Ishikawa (cell line): ENCODE measurements at regions not wholly inside any gene's neighbourhood (a gene's known extent, or its start where the extent isn't known, plus 50 kb on each side); places are given as distances from the start of the nearest gene placed in this dataset.

Experiments used
- CEBPB ChIP-seq: IDR thresholded peaks from 2 replicates; pipeline ENCODE4 v1.6.1; 2012
- CREB1 ChIP-seq: IDR thresholded peaks from 2 replicates; pipeline ENCODE4 v1.6.1; 2012; ENCODE audit warnings: low read depth
- EGR1 ChIP-seq: IDR thresholded peaks from 2 replicates; pipeline ENCODE4 v1.6.1; 2012
- EP300 ChIP-seq: IDR thresholded peaks from 2 replicates; pipeline ENCODE4 v1.6.1; 2012; ENCODE audit warnings: borderline replicate concordance
- FOXM1 ChIP-seq: IDR thresholded peaks from 2 replicates; pipeline ENCODE4 v1.6.1; 2012; ENCODE audit warnings: low read depth, borderline replicate concordance
- MAX ChIP-seq: IDR thresholded peaks from 2 replicates; pipeline ENCODE4 v1.6.1; 2012
- NFIC ChIP-seq: IDR thresholded peaks from 2 replicates; pipeline ENCODE4 v1.6.1; 2012
- RAD21 ChIP-seq: IDR thresholded peaks from 2 replicates; pipeline ENCODE4 v1.6.1; 2012; ENCODE audit warnings: low read depth
- REST ChIP-seq: IDR thresholded peaks from 2 replicates; pipeline ENCODE4 v1.6.1; 2012; ENCODE audit warnings: low read depth, mild to moderate bottlenecking
- TAF1 ChIP-seq: IDR thresholded peaks from 2 replicates; pipeline ENCODE4 v1.6.1; 2012; ENCODE audit warnings: low read depth, mild to moderate bottlenecking
- TCF12 ChIP-seq: IDR thresholded peaks from 2 replicates; pipeline ENCODE4 v1.6.1; 2012; ENCODE audit warnings: low read depth
- TEAD4 ChIP-seq: IDR thresholded peaks from 2 replicates; pipeline ENCODE4 v1.6.1; 2012
- USF1 ChIP-seq: IDR thresholded peaks from 2 replicates; pipeline ENCODE4 v1.6.1; 2012
- YY1 ChIP-seq: IDR thresholded peaks from 2 replicates; pipeline ENCODE4 v1.6.1; 2012; ENCODE audit warnings: low read depth
- ZBTB7A ChIP-seq: IDR thresholded peaks from 2 replicates; pipeline ENCODE4 v1.6.1; 2012; ENCODE audit warnings: low read depth

GRCh38 chr20:51275826-51276225, 252.9 kb upstream of the KCNG1 start:
- TF ChIP-seq CEBPB (no peak), REST (no peak), USF1 (no peak), MAX (no peak), RAD21 (no peak), YY1 (no peak), TEAD4 (no peak)

GRCh38 chr20:51275181-51275580, 252.3 kb upstream of the KCNG1 start:
- TF ChIP-seq TCF12 (no peak), TEAD4 (no peak), MAX (no peak), TAF1 (no peak), EGR1 (no peak), RAD21 (no peak), ZBTB7A (no peak), NFIC (no peak), FOXM1 (no peak), REST (no peak), CREB1 (no peak), USF1 (no peak), EP300 (no peak), CEBPB (no peak), YY1 (no peak)

- TF ChIP-seq USF1 (no peak), FOXM1 (no peak), REST (no peak), TCF12 (no peak), MAX (no peak), CEBPB (no peak), EP300 (no peak), YY1 (no peak), EGR1 (no peak), NFIC (no peak), CREB1 (no peak), ZBTB7A (no peak), RAD21 (no peak), TEAD4 (no peak), TAF1 (no peak)
These were observed 249.5 kb upstream of the KCNG1 start for GRCh38 chr20:51272401-51272800.

- TF ChIP-seq EGR1, result no peak
- TF ChIP-seq ZBTB7A, result no peak
- TF ChIP-seq USF1, result no peak
These were observed 249.0 kb upstream of the KCNG1 start for GRCh38 chr20:51271931-51272330.
